ENCODE measurements at regions not wholly inside any gene's neighbourhood (a gene's known extent, or its start where the extent isn't known, plus 50 kb on each side); places are given as distances from the start of the nearest gene placed in this dataset.

DNA sequence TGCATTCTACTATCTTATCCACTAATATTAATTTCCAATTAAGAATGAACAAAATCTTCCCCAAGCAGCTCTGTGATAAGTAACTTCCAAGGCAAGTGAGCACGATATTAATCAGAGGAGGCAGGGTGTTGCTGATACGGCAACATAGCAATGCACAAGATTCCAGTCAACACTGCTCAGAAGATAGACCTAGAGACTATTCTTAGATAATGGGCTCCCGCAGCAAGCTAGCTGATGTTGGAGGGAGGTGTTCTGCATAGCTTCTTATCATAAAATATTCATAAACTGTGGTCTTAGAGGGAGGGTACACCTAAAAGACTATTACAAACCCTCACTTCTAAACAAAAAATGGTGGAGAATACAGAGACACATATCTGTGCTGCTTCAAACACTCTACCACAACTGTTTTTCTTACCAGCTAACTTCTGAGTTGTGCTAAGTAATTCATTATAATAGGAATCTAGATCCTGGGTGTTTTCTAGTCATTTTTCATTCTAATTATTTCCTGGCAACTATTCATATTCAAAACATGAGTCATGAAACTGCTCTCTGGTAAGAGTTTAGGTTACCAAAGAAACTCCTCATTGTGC is 382.0 kb upstream of the SOX14 start:
- in situ Hi-C loops (cut with MboI; ENCODE audit: low sequenced_read_pairs) = no loop called here

GRCh38 chr3:137385922-137386321 is 378.2 kb upstream of the SOX14 start:
- in situ Hi-C loops (cut with MboI; ENCODE audit: low sequenced_read_pairs) = no loop called here

- in situ Hi-C loops (cut with MboI; ENCODE audit: low sequenced_read_pairs) = no loop called here
These were observed 354.5 kb upstream of the SOX14 start for GRCh38 chr3:137409584-137409983.

DNA sequence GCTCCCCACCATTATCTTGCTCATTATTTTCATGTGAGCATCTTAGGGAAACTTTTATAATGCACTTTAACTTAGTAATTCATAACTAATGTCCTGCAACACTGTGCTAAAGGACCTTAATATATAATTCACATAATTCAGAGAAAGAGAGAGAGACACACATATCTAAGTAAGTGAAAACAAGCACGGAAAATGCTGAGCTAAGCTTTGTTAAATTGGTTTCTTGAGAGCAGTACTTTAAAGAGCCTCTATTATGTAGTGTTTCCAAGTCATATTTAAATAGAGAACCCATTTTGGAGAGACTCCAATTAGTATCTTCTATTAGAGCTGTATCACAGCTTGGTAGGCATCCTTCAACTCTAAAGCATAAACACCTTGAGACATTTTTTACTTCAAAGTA is 354.1 kb upstream of the SOX14 start:
- in situ Hi-C loops (cut with MboI; ENCODE audit: low sequenced_read_pairs) = no loop called here

DNA sequence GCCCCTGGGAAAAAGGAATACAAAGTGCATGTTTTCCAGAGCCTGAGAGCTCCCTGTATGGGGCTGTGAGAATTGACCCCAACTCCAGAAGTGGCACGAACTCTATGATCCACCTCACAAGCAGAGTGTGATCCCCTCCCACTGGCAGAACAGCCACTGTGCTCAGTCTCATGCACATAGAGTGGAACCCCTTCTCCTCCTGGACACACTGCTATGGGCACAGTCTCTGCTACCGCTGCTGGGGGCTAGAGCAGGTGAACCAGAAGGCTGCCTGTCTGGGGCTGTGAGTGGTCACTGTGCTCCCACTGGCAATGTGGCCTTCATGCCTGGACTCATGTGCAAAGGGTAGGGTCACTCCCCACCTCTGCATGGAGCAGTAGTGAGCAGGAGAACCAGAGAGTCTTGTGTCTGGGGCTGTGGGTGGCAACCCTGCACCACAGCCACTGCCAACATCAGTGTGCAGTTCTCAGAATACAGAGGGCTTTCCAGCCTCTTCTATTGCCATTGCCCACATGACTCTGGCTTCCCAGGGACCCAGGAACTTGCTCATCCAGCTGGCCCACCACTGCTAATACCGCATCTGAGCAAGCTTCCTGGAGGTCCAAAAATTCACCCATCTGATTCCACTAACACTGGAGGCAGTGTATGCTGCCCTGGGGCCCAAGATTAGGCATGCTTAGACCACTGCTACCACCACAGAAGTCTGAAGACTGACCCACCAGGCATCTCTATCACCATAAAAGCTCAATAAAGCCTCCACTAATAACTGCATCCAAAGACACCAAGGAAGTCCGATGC is 343.7 kb upstream of the SOX14 start:
- in situ Hi-C loops (cut with MboI; ENCODE audit: low sequenced_read_pairs) = no loop called here

- in situ Hi-C loops (cut with MboI; ENCODE audit: low sequenced_read_pairs) = no loop called here
These were observed 325.6 kb upstream of the SOX14 start for GRCh38 chr3:137438561-137438960.

DNA sequence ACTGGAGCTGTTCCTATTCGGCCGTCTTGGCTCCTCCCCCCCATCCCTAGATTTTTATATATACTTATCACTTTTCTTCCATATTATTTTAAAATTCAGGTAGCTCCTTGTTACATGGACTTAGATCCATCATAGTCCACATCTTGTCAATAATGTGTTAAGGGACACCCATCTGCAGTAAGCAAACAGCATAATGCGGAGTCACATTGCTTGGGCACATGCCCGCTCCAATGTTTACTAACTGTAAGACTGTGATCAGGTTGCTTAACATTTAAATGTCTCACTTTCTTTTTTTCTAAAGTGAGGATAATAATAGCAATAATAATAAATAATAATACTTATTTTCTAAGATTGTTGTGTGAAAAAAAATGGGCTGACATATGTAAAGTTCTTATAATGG is 303.2 kb upstream of the SOX14 start:
- in situ Hi-C loops (cut with MboI; ENCODE audit: low sequenced_read_pairs) = no loop called here

- in situ Hi-C loops (cut with MboI; ENCODE audit: low sequenced_read_pairs) = no loop called here
These were observed 301.0 kb upstream of the SOX14 start for GRCh38 chr3:137463131-137463530.

- in situ Hi-C loops (cut with MboI; ENCODE audit: low sequenced_read_pairs) = no loop called here
These were observed 299.8 kb upstream of the SOX14 start for GRCh38 chr3:137464341-137464740.

GRCh38 chr3:137468446-137468845 is 295.7 kb upstream of the SOX14 start:
- in situ Hi-C loops (cut with MboI; ENCODE audit: low sequenced_read_pairs) = no loop called here

DNA sequence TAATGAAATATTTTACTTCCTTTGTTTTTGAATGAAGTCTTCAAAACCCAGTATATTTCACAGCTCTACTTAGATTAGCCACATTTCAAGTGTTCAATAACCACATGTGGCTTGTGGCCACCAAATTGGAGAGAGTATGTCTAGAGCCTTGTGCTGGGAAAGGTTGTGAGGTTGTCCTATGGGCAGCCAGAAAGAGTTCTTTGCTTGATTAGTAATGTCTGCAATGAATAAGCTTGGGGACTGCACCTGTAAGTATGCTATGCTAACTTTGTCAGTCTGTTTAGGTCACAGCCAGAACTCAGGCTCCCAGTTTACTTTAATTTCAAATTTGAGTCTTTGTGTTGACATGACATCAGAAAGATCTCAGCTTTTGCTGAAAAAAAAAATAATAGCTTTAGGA is 294.9 kb upstream of the SOX14 start:
- in situ Hi-C loops (cut with MboI; ENCODE audit: low sequenced_read_pairs) = no loop called here

GRCh38 chr3:137471130-137471529 is 293.0 kb upstream of the SOX14 start:
- in situ Hi-C loops (cut with MboI; ENCODE audit: low sequenced_read_pairs) = no loop called here

GRCh38 chr3:137471558-137472204 is 292.4 kb upstream of the SOX14 start:
- in situ Hi-C loops (cut with MboI; ENCODE audit: low sequenced_read_pairs) = no loop called here

DNA sequence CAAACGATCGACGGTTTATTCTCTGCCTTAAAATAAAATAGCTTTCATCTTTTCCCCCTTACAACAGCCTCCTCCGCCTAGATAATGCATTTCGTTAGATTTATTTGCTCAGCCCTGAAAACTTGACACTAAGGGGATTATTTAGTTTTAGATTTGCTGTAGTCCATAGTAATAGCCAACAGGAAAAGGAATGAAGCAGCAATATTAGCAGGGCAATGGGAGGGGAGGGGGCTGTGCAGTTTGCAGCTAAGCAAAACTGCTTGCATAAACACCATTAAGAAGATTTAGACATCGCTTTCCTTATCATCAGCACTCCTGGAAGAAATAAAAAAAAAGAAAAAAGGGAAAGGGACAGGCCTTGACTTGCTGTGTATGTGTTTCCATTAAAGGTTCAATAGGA is 286.5 kb upstream of the SOX14 start:
- in situ Hi-C loops (cut with MboI; ENCODE audit: low sequenced_read_pairs) = no loop called here

DNA sequence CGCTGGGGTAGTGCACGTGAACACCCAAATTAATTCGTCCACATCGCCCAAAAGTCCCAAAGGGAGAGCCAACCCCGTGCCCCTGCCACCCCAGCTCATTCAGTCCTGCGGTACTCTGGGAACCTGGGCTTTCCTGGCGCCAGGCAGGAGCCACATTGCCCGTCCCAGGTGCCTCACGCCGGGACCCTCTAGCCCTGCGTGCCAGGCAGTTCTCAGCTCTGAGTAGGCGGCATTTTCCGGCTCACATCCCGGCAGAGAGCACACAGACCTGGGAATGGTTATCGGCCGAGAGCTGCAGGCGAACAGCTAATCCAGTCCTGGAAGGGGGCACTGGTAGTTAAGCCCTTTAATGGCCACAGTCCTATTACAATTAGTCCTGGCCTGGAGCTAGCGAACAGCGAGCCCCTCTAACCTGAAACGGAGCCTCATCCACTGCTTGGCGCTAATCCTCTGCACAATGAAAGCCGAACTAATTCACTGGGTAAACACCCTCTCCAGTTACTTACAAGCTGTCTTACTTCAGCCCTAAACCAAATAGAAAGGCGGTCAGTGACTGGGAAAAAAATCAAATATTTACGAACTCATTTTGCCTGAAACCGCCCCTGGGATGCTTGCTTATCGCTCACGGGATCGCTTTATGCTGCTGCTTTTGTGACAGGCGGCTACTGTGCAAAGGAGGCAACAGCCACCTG is 254.6 kb upstream of the SOX14 start:
- in situ Hi-C loops (cut with MboI; ENCODE audit: low sequenced_read_pairs) = no loop called here

DNA sequence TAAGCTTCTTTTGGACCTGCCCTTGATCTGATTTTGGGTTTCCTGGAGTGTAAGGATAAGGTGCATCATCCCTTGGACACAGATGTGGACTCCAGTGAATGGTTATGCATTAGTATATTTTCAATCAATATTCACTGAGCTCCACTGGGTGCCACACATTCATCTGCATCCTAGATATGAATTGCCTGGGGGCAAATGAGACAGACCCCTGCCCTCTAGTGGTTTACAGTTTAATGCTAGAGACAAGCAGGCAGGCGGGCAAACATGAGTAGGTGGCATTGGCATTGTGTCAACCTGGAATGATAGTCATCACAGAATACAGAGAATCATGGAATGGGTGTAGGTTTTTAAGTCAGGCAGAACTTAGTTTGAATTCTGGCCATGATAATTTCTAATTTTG is 252.5 kb upstream of the SOX14 start:
- in situ Hi-C loops (cut with MboI; ENCODE audit: low sequenced_read_pairs) = no loop called here

GRCh38 chr3:137514853-137515252 is 249.3 kb upstream of the SOX14 start:
- in situ Hi-C loops (cut with MboI; ENCODE audit: low sequenced_read_pairs) = no loop called here

DNA sequence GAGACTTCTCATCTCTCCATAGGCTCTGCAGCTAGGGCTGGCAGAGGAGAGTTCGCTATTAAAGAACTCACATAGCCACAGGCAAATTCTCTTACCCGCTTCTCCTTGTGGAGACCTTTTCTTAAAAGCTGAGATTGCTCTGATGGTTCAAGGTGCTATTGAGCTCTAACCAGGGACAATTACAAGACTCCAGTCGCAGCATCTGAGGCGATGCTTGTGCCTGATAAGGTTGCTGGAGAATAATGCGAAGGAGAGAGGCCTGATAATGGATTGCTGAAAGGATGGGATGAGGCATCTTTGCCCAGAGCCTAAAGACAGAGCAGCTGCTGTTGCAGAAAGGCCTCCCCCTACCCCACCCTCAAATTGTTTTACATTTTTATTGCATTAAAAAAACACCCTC is 244.5 kb upstream of the SOX14 start:
- in situ Hi-C loops (cut with MboI; ENCODE audit: low sequenced_read_pairs) = no loop called here

GRCh38 chr3:137524751-137525150 is 239.4 kb upstream of the SOX14 start:
- in situ Hi-C loops (cut with MboI; ENCODE audit: low sequenced_read_pairs) = no loop called here

- in situ Hi-C loops (cut with MboI; ENCODE audit: low sequenced_read_pairs) = no loop called here
These were observed 238.6 kb upstream of the SOX14 start for GRCh38 chr3:137525471-137525870.

GRCh38 chr3:137542049-137542448 is 222.1 kb upstream of the SOX14 start:
- in situ Hi-C loops (cut with MboI; ENCODE audit: low sequenced_read_pairs) = no loop called here

- in situ Hi-C loops (cut with MboI; ENCODE audit: low sequenced_read_pairs) = no loop called here
These were observed 209.9 kb upstream of the SOX14 start for GRCh38 chr3:137554242-137554641.

Measured in HL-60/S4 (cell line).